DND-41 (cell line): ENCODE measurements at regions not wholly inside any gene's neighbourhood (a gene's known extent, or its start where the extent isn't known, plus 50 kb on each side); places are given as distances from the start of the nearest gene placed in this dataset.

Source experiments
- ATAC-seq: fragments of 200-7000 bp; cut with Tn5 transposase; 3 replicates; pipeline ENCODE4 v1.9.1; 2021; ENCODE audit warnings: low read depth; ENCODE audit not compliant: insufficient read depth
- DNase-seq: peaks from one replicate; pipeline ENCODE4 v3.0.0-alpha.2; 2020
- H2AFZ ChIP-seq: 2 replicates; pipeline ENCODE4 v1.6.0; 2012; ENCODE audit warnings: low read depth, low read length
- H3K27ac ChIP-seq: 2 replicates; pipeline ENCODE4 v1.5.1; 2012; ENCODE audit warnings: low read length, inconsistent platforms
- H3K27me3 ChIP-seq: fragments of 200-600 bp; sonication (generic); 2 replicates; pipeline ENCODE4 v1.6.0; 2012; ENCODE audit warnings: low read length, mild to moderate bottlenecking, inconsistent platforms; ENCODE audit not compliant: insufficient read depth, poor library complexity
- H3K36me3 ChIP-seq: 2 replicates; pipeline ENCODE4 v1.5.1; 2012; ENCODE audit warnings: low read length, inconsistent platforms; ENCODE audit not compliant: insufficient read depth
- H3K4me1 ChIP-seq: 2 replicates; pipeline ENCODE4 v1.5.1; 2012; ENCODE audit warnings: mild to moderate bottlenecking, low read length; ENCODE audit not compliant: insufficient read depth
- H3K4me2 ChIP-seq: 2 replicates; pipeline ENCODE4 v1.6.0; 2012; ENCODE audit warnings: mild to moderate bottlenecking, moderate library complexity, low read length, inconsistent platforms; ENCODE audit not compliant: insufficient read depth
- H3K4me3 ChIP-seq, 2 experiments: fragments of 200-600 bp in 1 of 2; shearing (Covaris generic) in 1 of 2; 2 replicates each; pipeline ENCODE4 v1.5.1; 2012 to 2016; ENCODE audit warnings: inconsistent platforms in 2 of 2, low read length in 2 of 2, mild to moderate bottlenecking in 2 of 2, low read depth in 1 of 2, moderate library complexity in 1 of 2
- H3K79me2 ChIP-seq: 2 replicates; pipeline ENCODE4 v1.6.0; 2012; ENCODE audit warnings: low read length, inconsistent platforms; ENCODE audit not compliant: insufficient read depth
- H3K9ac ChIP-seq: 2 replicates; pipeline ENCODE4 v1.6.0; 2012; ENCODE audit warnings: low read depth, mild to moderate bottlenecking, inconsistent platforms, low read length, moderate library complexity
- H3K9me3 ChIP-seq: 2 replicates; pipeline ENCODE4 v1.5.1; 2012; ENCODE audit warnings: low read length, moderate library complexity, mild to moderate bottlenecking, inconsistent platforms; ENCODE audit not compliant: insufficient read depth, severe bottlenecking
- H4K20me1 ChIP-seq: 2 replicates; pipeline ENCODE4 v1.6.0; 2012; ENCODE audit warnings: low read length; ENCODE audit not compliant: insufficient read depth
- CTCF ChIP-seq: IDR thresholded peaks from 2 replicates; pipeline ENCODE4 v1.5.1; 2012; ENCODE audit warnings: borderline replicate concordance, low read length, moderate library complexity, mild to moderate bottlenecking; ENCODE audit not compliant: poor library complexity, severe bottlenecking; ENCODE audit errors: extremely low read depth
- EZH2 ChIP-seq: IDR thresholded peaks from 3 replicates; pipeline ENCODE4 v1.6.1; 2012; ENCODE audit warnings: borderline replicate concordance, low read depth, mild to moderate bottlenecking, moderate library complexity, low read length, inconsistent platforms; ENCODE audit not compliant: severe bottlenecking

GRCh38 chr10:121371836-121372235 is 226.4 kb downstream of the FGFR2 start:
- Histone ChIP-seq H3K4me1 (no peaks in the 10 kb centered on the region), H3K36me3 (no peaks in the 10 kb centered on the region), H3K79me2 (no peaks in the 10 kb centered on the region), H3K4me3 (no peak overlapping the region), H3K9ac (no peak overlapping the region), H3K9me3 (no peaks in the 10 kb centered on the region), H3K27me3 (peaks cover 4% of the 10 kb centered on the region), H4K20me1 (no peaks in the 10 kb centered on the region), H2AFZ (no peak overlapping the region), H3K4me2 (no peak overlapping the region), H3K27ac (no peak overlapping the region)
- DNase-seq: no peak
- no peak for ATAC-seq
- no peak for TF ChIP-seq CTCF
- no peak for TF ChIP-seq EZH2

- Histone ChIP-seq H3K9me3 (no peaks in the 10 kb centered on the region), H3K36me3 (no peaks in the 10 kb centered on the region), H4K20me1 (no peaks in the 10 kb centered on the region), H3K9ac (no peak overlapping the region), H3K79me2 (no peaks in the 10 kb centered on the region), H2AFZ (no peak overlapping the region), H3K4me2 (no peak overlapping the region), H3K4me1 (no peaks in the 10 kb centered on the region), H3K27me3 (peaks cover 3% of the 10 kb centered on the region), H3K27ac (no peak overlapping the region), H3K4me3 (no peak overlapping the region)
- DNase-seq: no peak
- no peak for ATAC-seq
- TF ChIP-seq CTCF (no peak), EZH2 (no peak)
These were observed 224.8 kb downstream of the FGFR2 start for GRCh38 chr10:121373411-121373810.

- Histone ChIP-seq H3K79me2 (no peaks in the 10 kb centered on the region), H4K20me1 (no peaks in the 10 kb centered on the region), H3K27ac (no peak overlapping the region), H3K27me3 (no peaks in the 10 kb centered on the region), H2AFZ (no peak overlapping the region), H3K4me2 (no peak overlapping the region), H3K36me3 (no peaks in the 10 kb centered on the region), H3K9me3 (no peaks in the 10 kb centered on the region), H3K9ac (no peak overlapping the region), H3K4me3 (no peak overlapping the region), H3K4me1 (no peaks in the 10 kb centered on the region)
- TF ChIP-seq EZH2 (no peak), CTCF (no peak)
- no peak for ATAC-seq
- DNase-seq: no peak
These were observed 224.1 kb downstream of the FGFR2 start for GRCh38 chr10:121374121-121374520.

GRCh38 chr10:121375172-121375571 is 223.1 kb downstream of the FGFR2 start:
- Histone ChIP-seq H3K9me3 (no peaks in the 10 kb centered on the region), H3K9ac (no peak overlapping the region), H3K36me3 (no peaks in the 10 kb centered on the region), H4K20me1 (no peaks in the 10 kb centered on the region), H3K79me2 (no peaks in the 10 kb centered on the region), H3K27ac (no peak overlapping the region), H3K27me3 (no peaks in the 10 kb centered on the region), H3K4me1 (no peaks in the 10 kb centered on the region), H2AFZ (no peak overlapping the region), H3K4me3 (no peak overlapping the region), H3K4me2 (no peak overlapping the region)
- DNase-seq: no peak
- no peak for ATAC-seq
- TF ChIP-seq EZH2: no peak
- TF ChIP-seq CTCF: no peak
